ENCODE measurements at regions not wholly inside any gene's neighbourhood (a gene's known extent, or its start where the extent isn't known, plus 50 kb on each side); places are given as distances from the start of the nearest gene placed in this dataset.

DNA sequence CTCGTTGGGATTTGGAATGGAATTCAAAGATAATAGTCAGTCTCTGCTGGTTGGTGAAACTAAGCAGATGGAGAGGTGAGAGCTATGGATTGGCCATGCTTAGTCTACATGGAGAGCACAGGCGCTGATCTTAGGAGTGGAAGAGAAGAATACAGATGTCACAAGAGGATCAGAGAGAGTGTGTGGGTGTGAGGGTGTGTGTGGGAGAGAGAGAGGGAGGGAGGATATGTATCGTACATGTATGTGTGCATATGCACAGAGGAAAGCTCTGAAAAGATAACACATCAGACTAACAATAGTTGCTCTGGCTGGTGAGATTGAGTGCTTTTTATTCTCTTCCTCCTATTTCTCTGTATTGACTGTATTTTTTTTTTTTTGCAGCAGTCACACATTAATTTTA, 686.2 kb upstream of the TBX3 start:
- TF ChIP-seq, protein P1, sequence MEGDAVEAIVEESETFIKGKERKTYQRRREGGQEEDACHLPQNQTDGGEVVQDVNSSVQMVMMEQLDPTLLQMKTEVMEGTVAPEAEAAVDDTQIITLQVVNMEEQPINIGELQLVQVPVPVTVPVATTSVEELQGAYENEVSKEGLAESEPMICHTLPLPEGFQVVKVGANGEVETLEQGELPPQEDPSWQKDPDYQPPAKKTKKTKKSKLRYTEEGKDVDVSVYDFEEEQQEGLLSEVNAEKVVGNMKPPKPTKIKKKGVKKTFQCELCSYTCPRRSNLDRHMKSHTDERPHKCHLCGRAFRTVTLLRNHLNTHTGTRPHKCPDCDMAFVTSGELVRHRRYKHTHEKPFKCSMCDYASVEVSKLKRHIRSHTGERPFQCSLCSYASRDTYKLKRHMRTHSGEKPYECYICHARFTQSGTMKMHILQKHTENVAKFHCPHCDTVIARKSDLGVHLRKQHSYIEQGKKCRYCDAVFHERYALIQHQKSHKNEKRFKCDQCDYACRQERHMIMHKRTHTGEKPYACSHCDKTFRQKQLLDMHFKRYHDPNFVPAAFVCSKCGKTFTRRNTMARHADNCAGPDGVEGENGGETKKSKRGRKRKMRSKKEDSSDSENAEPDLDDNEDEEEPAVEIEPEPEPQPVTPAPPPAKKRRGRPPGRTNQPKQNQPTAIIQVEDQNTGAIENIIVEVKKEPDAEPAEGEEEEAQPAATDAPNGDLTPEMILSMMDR (IDR thresholded peaks at IDR 0.05; ENCODE audit: low read depth, low read length, missing input control), result no peak
- TF ChIP-seq, protein P2, sequence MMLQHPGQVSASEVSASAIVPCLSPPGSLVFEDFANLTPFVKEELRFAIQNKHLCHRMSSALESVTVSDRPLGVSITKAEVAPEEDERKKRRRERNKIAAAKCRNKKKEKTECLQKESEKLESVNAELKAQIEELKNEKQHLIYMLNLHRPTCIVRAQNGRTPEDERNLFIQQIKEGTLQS (IDR thresholded peaks at IDR 0.05), result no peak
- no peak for TF ChIP-seq TAF1 (conservative IDR thresholded peaks at IDR 0.05)
- TF ChIP-seq, protein P3, sequence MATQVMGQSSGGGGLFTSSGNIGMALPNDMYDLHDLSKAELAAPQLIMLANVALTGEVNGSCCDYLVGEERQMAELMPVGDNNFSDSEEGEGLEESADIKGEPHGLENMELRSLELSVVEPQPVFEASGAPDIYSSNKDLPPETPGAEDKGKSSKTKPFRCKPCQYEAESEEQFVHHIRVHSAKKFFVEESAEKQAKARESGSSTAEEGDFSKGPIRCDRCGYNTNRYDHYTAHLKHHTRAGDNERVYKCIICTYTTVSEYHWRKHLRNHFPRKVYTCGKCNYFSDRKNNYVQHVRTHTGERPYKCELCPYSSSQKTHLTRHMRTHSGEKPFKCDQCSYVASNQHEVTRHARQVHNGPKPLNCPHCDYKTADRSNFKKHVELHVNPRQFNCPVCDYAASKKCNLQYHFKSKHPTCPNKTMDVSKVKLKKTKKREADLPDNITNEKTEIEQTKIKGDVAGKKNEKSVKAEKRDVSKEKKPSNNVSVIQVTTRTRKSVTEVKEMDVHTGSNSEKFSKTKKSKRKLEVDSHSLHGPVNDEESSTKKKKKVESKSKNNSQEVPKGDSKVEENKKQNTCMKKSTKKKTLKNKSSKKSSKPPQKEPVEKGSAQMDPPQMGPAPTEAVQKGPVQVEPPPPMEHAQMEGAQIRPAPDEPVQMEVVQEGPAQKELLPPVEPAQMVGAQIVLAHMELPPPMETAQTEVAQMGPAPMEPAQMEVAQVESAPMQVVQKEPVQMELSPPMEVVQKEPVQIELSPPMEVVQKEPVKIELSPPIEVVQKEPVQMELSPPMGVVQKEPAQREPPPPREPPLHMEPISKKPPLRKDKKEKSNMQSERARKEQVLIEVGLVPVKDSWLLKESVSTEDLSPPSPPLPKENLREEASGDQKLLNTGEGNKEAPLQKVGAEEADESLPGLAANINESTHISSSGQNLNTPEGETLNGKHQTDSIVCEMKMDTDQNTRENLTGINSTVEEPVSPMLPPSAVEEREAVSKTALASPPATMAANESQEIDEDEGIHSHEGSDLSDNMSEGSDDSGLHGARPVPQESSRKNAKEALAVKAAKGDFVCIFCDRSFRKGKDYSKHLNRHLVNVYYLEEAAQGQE (IDR thresholded peaks at IDR 0.05), result no peak
- TF ChIP-seq, protein P4, sequence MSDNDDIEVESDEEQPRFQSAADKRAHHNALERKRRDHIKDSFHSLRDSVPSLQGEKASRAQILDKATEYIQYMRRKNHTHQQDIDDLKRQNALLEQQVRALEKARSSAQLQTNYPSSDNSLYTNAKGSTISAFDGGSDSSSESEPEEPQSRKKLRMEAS (IDR thresholded peaks at IDR 0.05), result no peak
- no peak for TF ChIP-seq FOXA1 (IDR thresholded peaks at IDR 0.05)
- TF ChIP-seq GABPA (IDR thresholded peaks at IDR 0.05 in 1 of 2, conservative IDR thresholded peaks at IDR 0.05 in 1 of 2), result no peak
- no peak for TF ChIP-seq YY1 (IDR thresholded peaks at IDR 0.05)
- TF ChIP-seq RXRA (IDR thresholded peaks at IDR 0.05), result no peak

All from liver (tissue), 3 donors.